Dermis microvascular lymphatic vessel endothelial cell (primary cell): ENCODE measurements at regions not wholly inside any gene's neighbourhood (a gene's known extent, or its start where the extent isn't known, plus 50 kb on each side); places are given as distances from the start of the nearest gene placed in this dataset.
A peak's percentile ranks its signal among the peaks of the same experiment; 100 is the strongest.

Experiments
- DNase-seq, 2 donors: peaks; one replicate each; pipeline versions ENCODE4 v3.0.0 to v3.0.0-alpha.2; 2010; ENCODE audit warnings: low read depth in 2 of 2

GRCh38 chr1:55592122-55592521 lies 377.0 kb upstream of the USP24 start:
- no peak for DNase-seq

GRCh38 chr1:55589671-55590297 lies 374.6 kb upstream of the USP24 start:
- no peak for DNase-seq

GRCh38 chr1:55588309-55588708 lies 373.1 kb upstream of the USP24 start:
- no peak for DNase-seq

- no peak for DNase-seq
These were observed 371.6 kb upstream of the USP24 start for GRCh38 chr1:55586771-55587170.

GRCh38 chr1:55585402-55585792 lies 370.2 kb upstream of the USP24 start:
- no peak for DNase-seq

- no peak for DNase-seq
These were observed 369.6 kb upstream of the USP24 start for GRCh38 chr1:55584526-55585401.

- no peak for DNase-seq
These were observed 366.9 kb upstream of the USP24 start for GRCh38 chr1:55582084-55582483.

GRCh38 chr1:55580845-55581332 lies 365.7 kb upstream of the USP24 start:
- DNase-seq: no peak

- no peak for DNase-seq
These were observed 364.3 kb upstream of the USP24 start for GRCh38 chr1:55579332-55580001.

GRCh38 chr1:55578646-55579045 lies 363.5 kb upstream of the USP24 start:
- no peak for DNase-seq

GRCh38 chr1:55575571-55576279 lies 360.6 kb upstream of the USP24 start:
- DNase-seq: no peak

GRCh38 chr1:55574691-55575225 lies 359.6 kb upstream of the USP24 start:
- DNase-seq: no peak

- peak in 1 of 2 donors; percentile 1 for DNase-seq
These were observed 357.9 kb upstream of the USP24 start for GRCh38 chr1:55572878-55573734.

- no peak for DNase-seq
These were observed 356.6 kb upstream of the USP24 start for GRCh38 chr1:55571767-55572166.

GRCh38 chr1:55569417-55569816 lies 354.3 kb upstream of the USP24 start:
- no peak for DNase-seq

GRCh38 chr1:55568732-55569131 lies 353.6 kb upstream of the USP24 start:
- DNase-seq: no peak

- DNase-seq: no peak
These were observed 345.1 kb upstream of the USP24 start for GRCh38 chr1:55560266-55560665.

- no peak for DNase-seq
These were observed 344.7 kb upstream of the USP24 start for GRCh38 chr1:55559842-55560241.

- DNase-seq: no peak
These were observed 344.0 kb upstream of the USP24 start for GRCh38 chr1:55559161-55559611.

GRCh38 chr1:55558515-55558914 lies 343.4 kb upstream of the USP24 start:
- DNase-seq: no peak
